Endothelial cell of umbilical vein (primary cell): ENCODE measurements at regions not wholly inside any gene's neighbourhood (a gene's known extent, or its start where the extent isn't known, plus 50 kb on each side); places are given as distances from the start of the nearest gene placed in this dataset.

Experiments used
- EZH2 ChIP-seq: IDR thresholded peaks from 2 replicates; pipeline ENCODE4 v1.6.1; 2012; ENCODE audit warnings: borderline replicate concordance, low read depth, mild to moderate bottlenecking, moderate library complexity, low read length, inconsistent platforms; ENCODE audit not compliant: severe bottlenecking
- FOS ChIP-seq: IDR thresholded peaks from 2 replicates; pipeline ENCODE4 v1.6.1; 2011; ENCODE audit warnings: mild to moderate bottlenecking, low read length, moderate library complexity, borderline replicate concordance; ENCODE audit not compliant: insufficient read depth
- GATA2 ChIP-seq: IDR thresholded peaks from 2 replicates; pipeline ENCODE4 v1.7.0; 2011; ENCODE audit warnings: low read depth, mild to moderate bottlenecking, moderate library complexity, mixed read lengths, low read length; ENCODE audit not compliant: insufficient read length, insufficient read depth
- MYC ChIP-seq: IDR thresholded peaks from one replicate; pipeline ENCODE4 v1.6.1; 2011; ENCODE audit warnings: mild to moderate bottlenecking, low read depth, low read length
- POLR2A ChIP-seq: IDR thresholded peaks from 2 replicates; pipeline ENCODE4 v1.6.1; 2012; ENCODE audit warnings: low read depth, mild to moderate bottlenecking, control low read depth, low read length
- POLR2AphosphoS5 ChIP-seq: IDR thresholded peaks from 2 replicates; pipeline ENCODE4 v1.6.1; 2012; ENCODE audit warnings: low read depth, mild to moderate bottlenecking, control low read depth, low read length, moderate library complexity; ENCODE audit not compliant: insufficient read depth
- TF ChIP-seq, protein P1 (sequence below), 2 donors: IDR thresholded peaks; 1 replicate in 1 of 2; 2 replicates in 1 of 2; pipeline ENCODE4 v1.5.1; 2011; ENCODE audit warnings: low read length in 2 of 2, mild to moderate bottlenecking in 2 of 2, moderate library complexity in 2 of 2, control low read depth in 1 of 2, inconsistent platforms in 1 of 2, low read depth in 1 of 2; ENCODE audit not compliant: insufficient read depth in 1 of 2; ENCODE audit errors: extremely low read depth in 1 of 2

DNA sequence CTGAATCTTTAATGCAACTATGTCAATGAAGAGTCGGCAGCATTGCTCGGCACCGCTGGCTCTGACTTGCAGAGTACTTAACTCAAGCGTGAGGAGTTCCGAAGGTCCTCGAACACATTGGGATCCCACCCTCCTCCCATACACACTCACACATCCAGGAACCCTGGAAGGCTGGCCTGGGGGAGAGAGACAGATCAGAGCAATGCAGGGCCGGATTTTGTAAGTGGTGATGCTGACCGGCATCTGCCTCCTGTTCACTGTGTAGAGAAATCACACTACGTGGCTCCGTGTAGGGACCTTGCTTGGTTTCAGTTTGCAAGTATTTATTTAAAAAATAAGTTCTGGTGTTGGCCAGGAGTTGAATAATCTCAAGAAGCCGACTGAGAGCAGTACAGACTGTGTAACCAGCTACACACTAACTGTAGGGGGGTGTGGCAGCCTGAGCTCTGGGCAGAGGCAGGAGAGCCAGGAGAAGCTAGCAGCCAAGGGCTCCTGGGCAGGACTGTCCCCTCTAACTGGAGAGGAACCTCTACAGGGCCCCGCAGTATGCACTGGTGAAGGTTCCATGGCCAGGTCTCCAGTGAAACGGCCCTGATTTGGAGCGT, 190.2 kb upstream of the TNRC6C start:
- no peak for TF ChIP-seq FOS
- TF ChIP-seq, protein P1, sequence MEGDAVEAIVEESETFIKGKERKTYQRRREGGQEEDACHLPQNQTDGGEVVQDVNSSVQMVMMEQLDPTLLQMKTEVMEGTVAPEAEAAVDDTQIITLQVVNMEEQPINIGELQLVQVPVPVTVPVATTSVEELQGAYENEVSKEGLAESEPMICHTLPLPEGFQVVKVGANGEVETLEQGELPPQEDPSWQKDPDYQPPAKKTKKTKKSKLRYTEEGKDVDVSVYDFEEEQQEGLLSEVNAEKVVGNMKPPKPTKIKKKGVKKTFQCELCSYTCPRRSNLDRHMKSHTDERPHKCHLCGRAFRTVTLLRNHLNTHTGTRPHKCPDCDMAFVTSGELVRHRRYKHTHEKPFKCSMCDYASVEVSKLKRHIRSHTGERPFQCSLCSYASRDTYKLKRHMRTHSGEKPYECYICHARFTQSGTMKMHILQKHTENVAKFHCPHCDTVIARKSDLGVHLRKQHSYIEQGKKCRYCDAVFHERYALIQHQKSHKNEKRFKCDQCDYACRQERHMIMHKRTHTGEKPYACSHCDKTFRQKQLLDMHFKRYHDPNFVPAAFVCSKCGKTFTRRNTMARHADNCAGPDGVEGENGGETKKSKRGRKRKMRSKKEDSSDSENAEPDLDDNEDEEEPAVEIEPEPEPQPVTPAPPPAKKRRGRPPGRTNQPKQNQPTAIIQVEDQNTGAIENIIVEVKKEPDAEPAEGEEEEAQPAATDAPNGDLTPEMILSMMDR (IDR thresholded peaks at IDR 0.05; ENCODE audit: extremely low read depth in 1 of 2, insufficient read depth in 1 of 2, low read depth in 1 of 2, low read length in 2 of 2) = no peak
- no peak for TF ChIP-seq POLR2A
- no peak for TF ChIP-seq GATA2
- TF ChIP-seq POLR2AphosphoS5 = no peak
- no peak for TF ChIP-seq EZH2
- TF ChIP-seq MYC = no peak
